ENCODE measurements at regions not wholly inside any gene's neighbourhood (a gene's known extent, or its start where the extent isn't known, plus 50 kb on each side); places are given as distances from the start of the nearest gene placed in this dataset.

- TF ChIP-seq CTCF (IDR thresholded peaks at IDR 0.05) (no peak), POLR2A (IDR thresholded peaks at IDR 0.05) (no peak)
Observed at GRCh38 chr9:2338777-2339365, 282.7 kb upstream of the VLDLR start.
